ENCODE measurements at regions not wholly inside any gene's neighbourhood (a gene's known extent, or its start where the extent isn't known, plus 50 kb on each side); places are given as distances from the start of the nearest gene placed in this dataset.

GRCh38 chr3:66581256-66581655, 80.4 kb upstream of the LRIG1 start:
- DNase-seq (ENCODE audit: low read depth), result no peak
- H3K4me3 ChIP-seq (ENCODE audit: low read depth, low read length), result no peak overlapping the region
- no peak for TF ChIP-seq CTCF (conservative IDR thresholded peaks at IDR 0.05; ENCODE audit: low read depth, low read length)

DNA sequence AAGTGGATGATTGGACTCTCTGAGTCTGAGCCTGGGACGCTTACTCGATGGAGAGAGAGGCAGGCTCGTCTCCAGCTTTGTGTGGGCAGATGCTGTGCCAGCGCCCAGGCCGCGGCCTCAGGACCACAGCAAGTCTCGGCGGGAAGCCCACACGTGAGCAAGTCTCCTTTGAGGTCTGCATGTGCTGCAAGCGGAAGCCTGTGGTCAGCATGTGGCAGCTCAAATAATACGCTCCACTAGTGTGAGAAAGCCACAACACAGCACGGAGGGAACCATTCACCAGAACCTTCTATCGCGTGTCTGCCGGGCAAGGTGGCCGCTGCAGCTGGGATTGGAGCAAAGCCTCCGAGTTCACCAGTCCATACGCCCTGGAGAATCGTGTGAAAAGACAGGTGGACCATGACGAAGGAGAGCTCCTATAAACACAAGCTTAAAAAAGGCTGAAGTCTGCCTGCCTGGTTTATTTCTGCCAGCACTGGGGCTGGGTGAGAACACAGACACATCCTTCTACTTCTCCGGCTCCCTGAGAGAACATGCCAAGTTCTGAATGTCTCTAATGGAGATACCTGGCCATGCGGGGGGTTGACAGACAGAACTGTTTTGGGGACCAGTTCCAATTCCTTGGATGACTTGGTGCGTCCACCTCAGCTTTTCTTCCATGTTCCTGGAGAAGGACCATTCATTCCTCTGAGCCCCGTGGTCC, 82.0 kb upstream of the LRIG1 start:
- TF ChIP-seq CTCF (conservative IDR thresholded peaks at IDR 0.05; ENCODE audit: low read depth, low read length), result no peak
- no peak overlapping the region for H3K4me3 ChIP-seq (ENCODE audit: low read depth, low read length)
- no peak for DNase-seq (ENCODE audit: low read depth)

GRCh38 chr3:66583424-66584040, 82.7 kb upstream of the LRIG1 start:
- DNase-seq (ENCODE audit: low read depth), result no peak
- no peak for TF ChIP-seq CTCF (conservative IDR thresholded peaks at IDR 0.05; ENCODE audit: low read depth, low read length)
- no peak overlapping the region for H3K4me3 ChIP-seq (ENCODE audit: low read depth, low read length)

DNA sequence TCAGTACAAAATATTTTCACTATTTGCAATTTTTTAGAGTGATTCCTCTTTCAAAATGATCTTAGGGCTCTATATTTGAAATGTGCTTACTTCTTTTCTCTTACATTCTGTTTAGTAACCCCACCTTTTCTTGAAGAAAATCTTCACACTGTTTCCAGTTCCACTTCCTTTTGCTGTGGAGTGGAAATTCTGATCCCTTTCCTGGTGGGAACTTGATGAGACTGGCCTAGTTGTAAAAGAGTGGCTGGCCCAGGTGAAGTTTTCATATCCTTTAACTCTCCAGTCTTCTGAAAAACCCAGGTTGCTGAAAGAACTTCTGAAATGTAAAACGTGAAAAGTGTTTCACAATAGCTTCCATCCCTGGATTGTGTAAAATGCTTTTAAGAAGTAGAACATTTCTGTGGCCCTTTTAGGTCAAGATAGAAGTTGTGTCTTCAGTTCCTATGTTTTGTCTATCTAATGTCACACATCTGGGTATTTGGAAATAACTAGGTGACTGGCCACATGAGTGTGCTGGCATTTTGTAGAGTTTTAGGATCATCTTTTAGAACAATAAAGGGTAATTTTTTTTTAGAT, 84.8 kb upstream of the LRIG1 start:
- H3K4me3 ChIP-seq (ENCODE audit: low read depth, low read length), result no peak overlapping the region
- DNase-seq (ENCODE audit: low read depth), result no peak
- TF ChIP-seq CTCF (conservative IDR thresholded peaks at IDR 0.05; ENCODE audit: low read depth, low read length), result no peak

DNA sequence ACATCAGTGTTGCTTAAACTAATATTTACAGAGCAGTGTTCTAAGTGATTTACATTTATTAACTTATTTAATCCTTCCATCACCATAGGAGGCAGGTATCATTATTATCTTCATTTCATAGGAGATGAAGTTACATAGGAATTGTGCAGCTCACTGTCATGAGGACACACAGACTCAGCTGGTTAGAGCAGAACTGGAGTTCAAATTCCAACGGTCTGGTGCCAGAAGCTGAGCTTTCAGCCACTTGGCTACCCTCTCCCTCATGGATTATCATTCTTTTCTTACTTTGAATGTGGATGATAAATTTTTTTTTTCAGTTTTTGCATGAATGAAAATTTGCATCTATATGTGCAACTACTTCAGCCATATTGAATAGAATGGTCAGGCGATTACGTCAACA, 86.0 kb upstream of the LRIG1 start:
- no peak for TF ChIP-seq CTCF (conservative IDR thresholded peaks at IDR 0.05; ENCODE audit: low read depth, low read length)
- no peak for DNase-seq (ENCODE audit: low read depth)
- H3K4me3 ChIP-seq (ENCODE audit: low read depth, low read length), result no peak overlapping the region

DNA sequence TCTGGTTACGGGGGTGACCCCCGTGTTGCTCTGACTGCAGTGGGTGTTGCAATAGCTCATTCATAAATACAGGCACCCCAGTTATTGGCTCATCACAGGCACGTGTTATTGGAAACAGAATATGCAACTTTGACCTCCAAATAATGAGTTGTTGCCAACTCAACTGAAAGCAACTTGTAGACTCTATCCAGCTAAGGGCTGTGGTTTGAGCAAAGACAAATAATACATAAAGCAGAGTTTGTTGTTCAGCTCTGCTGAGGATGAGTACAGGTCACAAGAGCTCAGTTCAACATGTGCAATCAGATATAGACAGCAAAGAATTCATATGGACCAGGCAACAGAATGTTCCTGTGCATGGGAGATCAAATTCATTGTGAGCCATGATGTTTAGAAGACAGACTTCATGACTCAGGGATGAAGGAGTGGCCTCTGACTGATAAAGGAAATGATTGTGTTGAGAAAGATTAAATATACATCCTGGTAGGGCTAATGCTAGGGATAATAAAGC, 87.6 kb upstream of the LRIG1 start:
- no peak for DNase-seq (ENCODE audit: low read depth)
- H3K4me3 ChIP-seq (ENCODE audit: low read depth, low read length), result no peak overlapping the region
- TF ChIP-seq CTCF (conservative IDR thresholded peaks at IDR 0.05; ENCODE audit: low read depth, low read length), result no peak

Data from epithelial cell of proximal tubule (primary cell).